B cell (primary cell): ENCODE measurements at regions not wholly inside any gene's neighbourhood (a gene's known extent, or its start where the extent isn't known, plus 50 kb on each side); places are given as distances from the start of the nearest gene placed in this dataset.

ENCODE experiments used
- CTCF ChIP-seq: fragments of 200-600 bp; IDR thresholded peaks from one replicate; pipeline ENCODE4 v1.8.0; 2022; ENCODE audit warnings: antibody characterized with exemption, mild to moderate bottlenecking
- EZH2 ChIP-seq: IDR thresholded peaks from 2 replicates; pipeline ENCODE4 v1.6.1; 2012; ENCODE audit warnings: borderline replicate concordance, low read depth, mild to moderate bottlenecking, moderate library complexity, low read length; ENCODE audit not compliant: insufficient read depth, poor library complexity, severe bottlenecking

- no peak for TF ChIP-seq CTCF
- no peak for TF ChIP-seq EZH2
Measured at GRCh38 chr1:240706150-240706935, 94.4 kb upstream of the GREM2 start.
